Epithelial cell of proximal tubule (primary cell): ENCODE measurements at regions not wholly inside any gene's neighbourhood (a gene's known extent, or its start where the extent isn't known, plus 50 kb on each side); places are given as distances from the start of the nearest gene placed in this dataset.

Source experiments
- DNase-seq: peaks from one replicate; pipeline ENCODE4 v3.0.0-alpha.2; 2011; ENCODE audit warnings: low read depth
- H3K4me3 ChIP-seq: 2 replicates; pipeline ENCODE4 v1.5.1; 2011; ENCODE audit warnings: low read depth, mild to moderate bottlenecking, low read length
- TF ChIP-seq, protein P1 (sequence below): conservative IDR thresholded peaks from 2 replicates; pipeline ENCODE4 v1.5.1; 2012; ENCODE audit warnings: low read depth, mild to moderate bottlenecking, low read length

DNA sequence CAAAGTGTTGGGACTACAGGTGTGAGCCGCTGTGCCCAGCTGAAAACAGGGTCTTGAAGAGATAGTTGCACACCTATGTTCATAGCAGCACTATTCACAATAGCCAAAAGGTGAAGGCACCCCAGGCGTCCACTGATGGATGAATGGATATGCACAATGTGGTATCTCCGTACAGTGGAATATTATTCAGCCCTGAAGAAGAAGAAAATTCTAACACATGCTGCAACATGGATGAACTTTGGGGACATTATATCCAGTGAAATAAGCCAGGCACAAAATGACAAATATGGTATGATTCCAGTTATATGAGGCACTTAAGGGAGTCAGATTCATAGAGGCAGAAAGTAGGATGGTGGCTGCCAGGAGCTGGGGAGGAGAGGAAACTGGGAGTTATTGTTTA lies 137.6 kb upstream of the WNT4 start:
- TF ChIP-seq, protein P1, sequence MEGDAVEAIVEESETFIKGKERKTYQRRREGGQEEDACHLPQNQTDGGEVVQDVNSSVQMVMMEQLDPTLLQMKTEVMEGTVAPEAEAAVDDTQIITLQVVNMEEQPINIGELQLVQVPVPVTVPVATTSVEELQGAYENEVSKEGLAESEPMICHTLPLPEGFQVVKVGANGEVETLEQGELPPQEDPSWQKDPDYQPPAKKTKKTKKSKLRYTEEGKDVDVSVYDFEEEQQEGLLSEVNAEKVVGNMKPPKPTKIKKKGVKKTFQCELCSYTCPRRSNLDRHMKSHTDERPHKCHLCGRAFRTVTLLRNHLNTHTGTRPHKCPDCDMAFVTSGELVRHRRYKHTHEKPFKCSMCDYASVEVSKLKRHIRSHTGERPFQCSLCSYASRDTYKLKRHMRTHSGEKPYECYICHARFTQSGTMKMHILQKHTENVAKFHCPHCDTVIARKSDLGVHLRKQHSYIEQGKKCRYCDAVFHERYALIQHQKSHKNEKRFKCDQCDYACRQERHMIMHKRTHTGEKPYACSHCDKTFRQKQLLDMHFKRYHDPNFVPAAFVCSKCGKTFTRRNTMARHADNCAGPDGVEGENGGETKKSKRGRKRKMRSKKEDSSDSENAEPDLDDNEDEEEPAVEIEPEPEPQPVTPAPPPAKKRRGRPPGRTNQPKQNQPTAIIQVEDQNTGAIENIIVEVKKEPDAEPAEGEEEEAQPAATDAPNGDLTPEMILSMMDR = no peak
- no peak for DNase-seq
- H3K4me3 ChIP-seq = no peak overlapping the region

DNA sequence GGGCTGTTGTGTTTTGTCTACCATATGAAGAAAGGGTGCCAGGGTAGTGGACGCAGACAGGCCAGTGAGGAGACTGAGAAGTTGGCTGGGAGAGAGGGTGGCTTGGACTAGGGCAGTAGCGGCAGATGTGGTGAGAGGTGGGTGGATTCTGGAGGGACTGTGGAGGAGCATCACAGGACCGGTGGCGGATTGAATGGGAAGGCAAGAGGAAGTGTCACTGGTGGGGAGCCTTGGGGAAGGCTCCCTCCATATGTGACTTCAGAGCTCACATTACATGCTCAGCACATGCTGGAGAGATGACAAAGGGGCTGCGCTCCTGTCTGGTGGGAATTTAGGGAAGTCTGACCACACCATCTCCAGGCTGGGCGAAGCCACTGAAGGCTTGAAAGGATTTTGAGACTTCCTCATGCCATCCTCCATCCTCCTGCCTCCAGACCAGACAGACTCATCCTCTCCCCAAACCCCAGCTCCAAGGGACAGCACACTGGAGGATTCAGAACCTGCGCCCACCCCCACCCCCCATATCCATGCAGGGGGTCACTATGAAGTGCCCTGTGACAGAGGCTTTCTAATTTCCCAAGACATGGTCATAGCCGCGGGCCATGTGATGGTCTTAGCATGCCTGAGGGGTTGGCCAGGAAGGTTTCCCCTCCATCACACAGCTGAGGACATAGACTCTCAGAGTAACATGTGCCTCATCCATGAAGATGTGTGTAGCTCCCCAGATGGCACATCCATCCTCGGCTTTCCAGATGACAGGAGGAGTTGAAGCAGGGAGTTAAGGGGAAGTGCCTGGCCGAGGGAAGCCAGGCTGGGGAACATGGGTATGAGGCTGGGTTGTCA lies 138.8 kb upstream of the WNT4 start:
- H3K4me3 ChIP-seq = no peak overlapping the region
- no peak for DNase-seq
- TF ChIP-seq, protein P1 = no peak

DNA sequence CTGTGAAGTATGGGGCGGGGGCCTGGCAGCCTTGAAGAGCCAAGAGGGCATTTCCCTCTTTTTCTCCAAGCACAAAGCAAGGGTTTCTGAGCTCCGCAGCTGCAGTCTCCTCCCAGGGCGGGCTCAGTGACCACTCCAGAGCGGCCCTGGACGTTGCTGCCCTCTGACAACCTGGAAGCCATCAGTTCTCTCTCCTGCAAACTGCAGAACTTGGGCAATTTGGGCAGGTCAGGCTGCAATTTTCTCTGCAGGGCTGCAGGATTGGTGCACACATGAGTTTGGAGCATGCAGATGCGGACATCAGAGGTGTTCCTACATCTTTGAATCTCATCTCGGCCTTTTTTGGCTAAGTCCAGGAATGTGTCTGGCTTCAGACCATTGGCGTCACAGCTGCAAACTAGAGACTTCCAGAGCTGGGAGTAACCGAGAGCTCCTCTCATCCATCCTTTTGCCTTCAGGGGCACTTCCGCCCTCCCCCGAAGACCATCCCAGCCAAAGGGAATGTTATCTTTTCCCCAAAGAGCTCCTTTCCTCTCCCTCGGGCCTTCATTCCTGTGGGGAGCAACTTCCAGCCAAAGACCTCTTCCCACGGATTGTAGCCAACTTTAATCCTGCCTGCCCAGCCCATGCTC lies 139.6 kb upstream of the WNT4 start:
- TF ChIP-seq, protein P1 = no peak
- H3K4me3 ChIP-seq = no peak overlapping the region
- no peak for DNase-seq

DNA sequence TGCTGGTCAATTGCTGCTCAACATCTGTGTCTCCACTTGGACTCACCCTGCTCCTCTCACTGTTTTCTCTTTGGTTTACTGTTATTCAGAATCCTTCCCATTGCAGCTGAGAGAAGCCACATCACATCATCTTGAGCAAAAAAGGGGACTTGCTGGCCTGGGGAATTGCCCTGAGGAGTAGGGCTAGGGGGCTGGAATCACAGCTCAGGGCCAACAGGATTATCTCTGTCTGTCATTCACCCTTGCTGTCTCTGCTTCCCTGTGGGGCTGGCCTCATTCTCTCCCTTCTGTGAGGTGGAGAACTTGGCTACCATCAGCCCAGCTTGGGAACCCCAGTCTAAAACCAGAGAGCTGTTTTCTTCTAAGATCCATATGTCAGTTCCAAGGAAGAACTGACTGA lies 140.7 kb upstream of the WNT4 start:
- TF ChIP-seq, protein P1 = no peak
- DNase-seq = no peak
- H3K4me3 ChIP-seq = no peak overlapping the region

DNA sequence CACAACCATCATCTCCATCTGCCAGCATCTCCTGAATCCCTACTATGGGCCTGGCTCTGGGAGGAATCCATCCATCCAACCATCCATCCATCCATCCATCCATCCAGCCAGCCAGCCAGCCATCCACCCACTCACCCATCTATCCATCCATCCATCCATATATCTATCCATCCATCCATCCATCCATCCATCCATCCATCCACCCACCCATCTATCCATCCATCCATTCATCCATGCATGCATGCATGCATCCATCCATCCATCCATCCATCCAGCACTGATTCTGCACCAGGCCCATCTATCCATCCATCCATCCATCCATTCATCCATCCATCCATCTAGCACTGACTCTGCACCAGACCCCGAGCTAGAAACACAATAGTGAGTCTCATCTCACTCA lies 141.3 kb upstream of the WNT4 start:
- TF ChIP-seq, protein P1 = no peak

DNA sequence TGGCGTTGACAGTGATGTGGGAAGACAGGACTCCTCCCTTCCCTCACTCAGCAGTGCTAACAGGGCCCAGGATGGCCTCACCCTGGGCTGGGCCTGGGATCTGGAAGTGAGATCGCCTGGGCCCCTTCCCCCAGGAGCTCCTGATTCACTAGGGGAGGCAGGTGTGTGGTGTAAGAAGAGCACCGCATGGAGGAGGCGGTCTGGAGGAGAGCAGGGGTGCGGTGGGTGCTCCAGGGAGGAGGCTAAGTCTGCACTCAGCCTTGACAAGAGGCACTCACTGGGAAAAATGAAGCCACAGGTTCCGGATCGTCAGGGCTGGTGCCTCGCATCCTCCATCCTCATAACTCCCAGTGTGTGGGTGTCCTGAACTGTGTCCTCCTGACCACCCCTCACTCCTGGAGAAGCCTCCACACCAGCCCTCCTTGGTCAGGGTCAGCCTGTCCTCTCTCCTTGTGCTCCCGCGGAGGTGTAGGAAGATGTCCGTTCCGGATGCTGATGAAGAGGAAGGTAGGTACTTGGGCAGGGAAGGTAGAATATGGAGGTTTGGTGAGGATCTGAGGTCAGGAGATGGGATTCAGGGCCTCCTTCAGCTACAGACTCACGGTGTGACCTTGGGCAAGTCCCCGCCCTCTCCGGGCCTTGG lies 142.1 kb upstream of the WNT4 start:
- TF ChIP-seq, protein P1 = no peak
- no peak for DNase-seq

More for the DNA sequence above, 141.3 kb upstream of the WNT4 start:
- no peak overlapping the region for H3K4me3 ChIP-seq
- no peak for DNase-seq

More for the DNA sequence above, 142.1 kb upstream of the WNT4 start:
- no peak overlapping the region for H3K4me3 ChIP-seq
